ENCODE measurements at regions not wholly inside any gene's neighbourhood (a gene's known extent, or its start where the extent isn't known, plus 50 kb on each side); places are given as distances from the start of the nearest gene placed in this dataset.
"Not testable (repeated sequence)": the region's sequence is repeated elsewhere in the genome, so short reads cannot be mapped to it uniquely, and the experiment has no call there.

DNA sequence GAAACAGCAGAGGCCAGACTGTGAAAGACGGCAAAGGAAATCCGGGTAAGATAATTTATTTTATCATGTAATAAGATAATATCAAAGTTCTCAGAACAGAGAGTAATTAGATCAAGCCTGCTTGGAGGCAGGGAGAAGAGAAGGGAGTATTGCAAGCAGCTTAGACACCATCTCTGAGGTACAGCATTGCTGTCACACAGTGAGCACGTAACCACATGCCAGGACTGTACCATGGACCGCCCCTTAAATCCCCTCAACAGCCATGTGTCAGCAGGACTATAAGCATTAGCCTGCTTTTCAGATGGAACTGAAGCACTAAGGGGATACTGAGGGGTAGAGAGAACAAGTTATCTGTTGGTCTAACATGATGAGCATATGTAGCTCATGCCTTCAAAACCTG is 141.5 kb downstream of the C6orf118 start:
- DNase-seq (ENCODE audit: low spot score) = no peak

DNA sequence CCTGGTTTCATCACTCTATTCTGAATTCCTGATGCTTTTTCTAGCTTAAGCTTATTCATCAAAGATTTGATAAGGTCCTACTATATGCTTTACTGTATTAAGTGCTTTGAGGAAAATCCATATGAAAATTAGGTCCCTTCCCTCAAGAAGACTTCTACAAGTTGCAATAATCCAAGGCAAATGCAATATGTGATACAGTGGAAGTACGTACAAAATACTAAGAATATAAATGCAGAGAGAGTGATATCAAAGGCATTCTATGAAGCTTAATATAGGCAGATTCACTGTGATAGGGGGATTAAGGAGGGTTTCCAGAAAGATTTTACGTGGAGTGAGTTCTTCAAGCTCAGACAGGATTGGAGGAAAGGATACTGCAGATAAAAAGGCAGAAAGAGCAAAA is 142.1 kb downstream of the C6orf118 start:
- DNase-seq (ENCODE audit: low spot score) = no peak

GRCh38 chr6:165163519-165163918 is 145.9 kb downstream of the C6orf118 start:
- no peak for DNase-seq (ENCODE audit: low spot score)

DNA sequence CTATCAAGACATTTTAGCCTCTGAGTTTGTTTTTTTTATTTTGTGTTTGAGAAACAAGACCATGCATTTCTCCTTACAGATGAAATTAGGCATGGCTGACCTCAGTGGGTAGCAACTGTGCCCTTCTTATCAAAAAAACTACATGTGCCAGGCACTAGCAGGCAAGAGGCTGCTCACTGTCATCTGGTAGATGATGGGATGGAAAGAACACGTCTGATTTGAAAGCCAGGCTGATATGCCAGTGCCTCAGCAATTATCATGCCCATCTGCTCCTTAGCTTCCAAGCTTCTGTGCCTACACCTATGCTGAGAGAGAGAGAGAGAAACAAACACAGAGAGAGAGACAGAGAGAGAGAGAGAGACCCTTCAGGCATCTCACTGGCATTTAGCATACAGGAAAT is 149.9 kb downstream of the C6orf118 start:
- no peak for DNase-seq (ENCODE audit: low spot score)

- no peak for DNase-seq (ENCODE audit: low spot score)
These were observed 162.9 kb downstream of the C6orf118 start for GRCh38 chr6:165146456-165146855.

- no peak for DNase-seq (ENCODE audit: low spot score)
These were observed 173.5 kb downstream of the C6orf118 start for GRCh38 chr6:165135889-165136288.

DNA sequence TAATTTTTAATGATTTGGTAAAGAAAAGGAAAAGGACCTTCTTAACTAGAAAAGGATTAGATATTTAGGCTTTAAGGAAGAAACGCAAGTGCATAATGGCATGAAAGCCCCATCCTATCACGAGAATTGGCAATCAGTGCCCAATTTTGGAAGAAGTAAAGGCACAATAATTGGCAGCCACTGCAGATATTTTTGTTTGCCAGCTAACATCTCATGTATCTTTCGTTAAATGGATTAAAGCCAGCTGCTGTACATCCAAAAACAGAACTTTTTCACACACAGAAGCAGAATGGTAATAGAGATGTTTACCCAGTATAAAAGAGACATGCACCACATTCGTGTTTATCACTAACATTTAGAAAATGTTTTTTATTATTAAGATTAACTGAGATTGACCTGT is 180.3 kb downstream of the C6orf118 start:
- DNase-seq (ENCODE audit: low spot score) = no peak

DNA sequence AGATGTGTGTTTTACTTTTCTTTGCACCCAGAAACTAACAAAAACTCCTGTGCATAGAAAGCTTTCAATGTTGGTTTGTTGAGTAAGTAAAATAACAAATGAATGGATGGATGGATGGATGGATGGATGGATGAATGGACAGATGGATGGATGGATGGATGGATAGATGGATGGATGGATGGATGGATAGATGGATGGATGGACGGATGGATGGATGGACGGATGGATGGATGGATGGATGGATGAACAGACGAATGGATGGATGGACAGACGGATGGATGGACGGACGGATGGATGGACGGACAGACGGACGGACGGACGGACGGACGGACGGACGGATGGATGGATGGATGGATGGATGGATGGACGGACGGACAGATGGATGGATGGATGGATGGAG is 181.7 kb downstream of the C6orf118 start:
- DNase-seq (ENCODE audit: low spot score) = not testable (repeated sequence)

- not testable (repeated sequence) for DNase-seq (ENCODE audit: low spot score)
These were observed 184.7 kb downstream of the C6orf118 start for GRCh38 chr6:165124681-165125080.

DNA sequence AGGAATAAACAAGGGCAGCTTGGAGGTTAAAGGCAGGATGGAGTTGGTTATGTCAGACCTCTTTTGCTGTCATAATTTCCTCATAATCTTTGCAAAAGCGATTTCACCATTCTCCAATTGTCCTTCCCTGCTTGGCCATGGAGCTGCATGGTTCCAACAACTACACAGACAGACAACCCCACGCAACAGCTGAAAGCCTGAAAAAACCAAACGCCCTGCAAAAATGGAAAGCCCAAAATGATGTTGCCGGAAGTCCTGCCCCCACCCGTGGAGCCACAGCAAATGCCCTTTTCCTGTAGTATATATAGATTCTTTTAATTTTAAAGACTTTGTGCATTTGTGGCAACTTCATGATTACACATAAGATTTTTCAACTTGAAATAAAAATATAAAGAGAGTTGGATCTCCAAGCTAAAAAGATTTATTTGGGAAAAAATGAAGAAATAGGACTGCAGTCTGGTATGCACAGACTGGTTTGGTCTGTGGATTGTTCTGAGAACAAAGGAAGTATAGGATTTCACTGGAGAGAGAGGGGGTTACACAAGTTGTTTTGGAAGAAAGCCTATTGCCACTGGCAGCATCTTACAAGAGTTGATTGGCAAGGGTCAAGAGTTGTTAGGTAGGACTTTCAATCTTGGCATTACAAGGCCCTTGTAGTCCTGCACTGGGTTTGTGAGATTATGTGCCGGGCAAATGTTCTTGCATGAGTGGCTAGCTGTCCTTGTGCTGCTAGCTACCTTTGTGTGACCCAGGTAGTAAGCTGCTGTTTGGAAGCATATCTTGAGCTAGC is 190.0 kb downstream of the C6orf118 start:
- DNase-seq (ENCODE audit: low spot score) = no peak

DNA sequence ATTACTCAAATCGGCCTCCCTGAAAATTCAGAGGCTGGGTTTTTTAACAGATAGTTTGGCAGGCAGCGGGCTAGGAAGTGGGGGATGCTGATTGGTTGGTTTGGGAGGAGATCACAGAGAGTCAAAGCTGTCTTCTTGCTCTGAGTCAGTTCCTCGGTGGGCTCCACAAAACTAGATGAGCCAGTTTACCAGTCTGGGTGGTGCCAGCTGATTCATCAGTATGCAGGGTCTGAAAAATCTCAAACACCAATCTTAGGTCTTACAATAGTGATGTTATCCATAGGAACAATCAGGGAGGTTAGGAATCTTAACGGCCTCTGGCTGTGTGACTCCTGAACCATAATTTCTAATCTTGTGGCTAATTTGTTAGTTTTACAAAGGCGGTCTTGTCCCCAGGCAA is 190.7 kb downstream of the C6orf118 start:
- no peak for DNase-seq (ENCODE audit: low spot score)

- DNase-seq (ENCODE audit: low spot score) = no peak
These were observed 191.6 kb downstream of the C6orf118 start for GRCh38 chr6:165117806-165118205.

GRCh38 chr6:165117121-165117520 is 192.3 kb downstream of the C6orf118 start:
- no peak for DNase-seq (ENCODE audit: low spot score)

DNA sequence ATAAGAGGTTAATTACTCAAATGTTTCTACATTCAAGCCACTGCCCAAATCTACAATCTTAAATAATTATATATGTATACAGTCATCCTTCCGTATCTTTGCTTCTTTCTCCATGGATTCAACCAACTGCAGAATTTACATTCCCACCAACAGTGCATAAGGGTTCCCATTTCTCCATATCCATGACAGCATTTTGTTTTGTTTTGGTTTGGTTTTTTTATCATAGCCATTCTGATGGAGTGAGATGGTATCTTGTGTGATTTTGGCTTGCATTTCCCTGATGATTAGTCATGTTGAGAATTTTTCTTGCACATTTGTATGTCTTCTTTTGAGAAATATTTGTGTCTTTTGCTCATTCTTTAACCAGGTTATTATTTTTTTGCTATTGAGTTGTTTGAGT is 198.5 kb downstream of the C6orf118 start:
- DNase-seq (ENCODE audit: low spot score) = no peak

DNA sequence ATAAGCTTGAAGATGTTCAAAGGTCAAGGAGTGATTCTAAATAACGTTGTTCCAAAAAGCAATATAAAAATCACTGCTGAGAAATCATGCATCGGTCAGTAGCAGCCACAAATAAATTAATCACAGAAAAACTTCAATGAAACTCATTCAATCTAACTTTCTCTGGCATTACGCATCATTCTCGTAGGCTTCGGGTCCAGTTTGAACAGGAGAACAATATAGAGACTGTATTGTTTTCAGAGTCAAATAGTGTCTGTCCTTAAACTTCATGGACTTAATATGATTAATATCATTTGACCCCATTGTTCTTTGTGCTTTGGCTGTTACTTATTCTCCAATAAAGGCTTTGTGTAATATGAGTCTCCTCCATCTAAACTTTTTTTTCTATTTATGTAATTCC is 200.4 kb downstream of the C6orf118 start:
- no peak for DNase-seq (ENCODE audit: low spot score)

DNA sequence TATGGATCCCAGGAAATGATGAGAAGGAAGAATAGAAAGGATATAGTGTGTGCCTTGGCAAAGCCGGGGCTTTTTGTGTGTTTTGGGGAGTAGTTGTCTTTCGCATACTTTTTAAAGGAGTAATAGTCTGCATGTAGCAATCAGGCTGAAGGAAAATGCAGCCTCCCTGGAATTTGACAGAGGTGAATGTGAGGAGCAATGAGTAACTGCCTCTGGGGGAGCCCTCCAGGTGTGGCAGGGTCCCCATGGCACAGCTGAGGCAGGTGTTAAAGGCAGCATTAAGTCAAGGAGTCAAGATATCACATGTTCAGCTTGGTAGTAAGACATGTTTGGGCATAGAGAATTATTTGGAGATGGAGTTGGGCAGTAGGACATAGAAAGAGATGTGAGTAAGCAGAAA is 203.1 kb downstream of the C6orf118 start:
- DNase-seq (ENCODE audit: low spot score) = no peak

GRCh38 chr6:165098165-165098564 is 211.2 kb downstream of the C6orf118 start:
- DNase-seq (ENCODE audit: low spot score) = no peak

- DNase-seq (ENCODE audit: low spot score) = no peak
These were observed 212.5 kb downstream of the C6orf118 start for GRCh38 chr6:165096868-165097267.

DNA sequence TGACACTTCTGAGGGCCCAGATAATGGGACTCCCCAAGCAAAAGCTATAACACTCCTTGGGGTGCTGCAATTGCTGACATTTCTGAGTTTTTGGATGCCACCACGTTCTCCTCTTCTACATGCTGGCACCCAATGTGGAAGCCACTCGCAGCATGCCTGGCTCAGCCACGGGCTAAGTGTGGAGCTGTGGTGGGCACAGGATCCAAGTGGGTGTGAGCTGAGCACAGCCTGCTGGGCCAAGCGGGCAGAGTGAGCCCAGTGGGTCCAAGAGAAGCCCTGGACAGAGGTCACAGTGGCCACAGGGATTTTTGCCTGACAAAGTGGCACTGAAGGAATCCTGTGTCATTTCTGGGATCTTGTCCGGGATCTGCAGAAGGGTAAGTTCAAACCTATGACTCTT is 213.2 kb downstream of the C6orf118 start:
- no peak for DNase-seq (ENCODE audit: low spot score)

- DNase-seq (ENCODE audit: low spot score) = no peak
These were observed 216.4 kb downstream of the C6orf118 start for GRCh38 chr6:165092881-165093595.

DNA sequence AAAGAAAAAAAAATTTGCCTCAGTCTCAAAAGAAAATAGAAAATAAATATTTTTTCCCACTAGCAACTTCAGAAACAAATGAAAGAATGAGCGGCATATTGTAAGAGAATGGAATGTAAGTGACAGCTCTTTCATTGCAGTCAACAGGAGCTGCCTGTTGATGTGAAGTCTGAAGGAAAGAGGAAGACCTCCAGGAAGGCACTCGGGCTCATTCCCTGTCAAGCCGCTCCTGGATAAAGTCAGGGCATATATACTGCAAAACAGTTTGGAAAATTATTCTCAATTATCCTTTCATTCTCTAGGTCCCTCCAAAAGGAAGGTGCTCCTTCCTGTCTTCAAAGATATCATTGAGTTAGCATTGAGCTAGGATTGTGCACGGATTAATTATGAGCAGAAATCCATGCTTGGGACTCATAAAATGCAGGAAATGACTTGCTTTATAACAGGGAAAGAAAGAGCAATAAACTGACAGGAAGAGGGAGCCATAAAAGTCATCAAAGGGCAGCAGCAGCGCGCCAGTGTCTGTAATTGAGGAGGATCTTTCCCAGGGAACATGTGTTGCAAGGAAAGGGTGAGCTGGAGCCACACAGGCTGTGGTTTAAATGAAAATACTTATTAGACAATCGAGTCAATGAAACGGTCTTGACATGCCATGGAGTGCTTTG is 218.2 kb downstream of the C6orf118 start:
- no peak for DNase-seq (ENCODE audit: low spot score)

- no peak for DNase-seq (ENCODE audit: low spot score)
These were observed 219.2 kb downstream of the C6orf118 start for GRCh38 chr6:165090242-165090641.

DNA sequence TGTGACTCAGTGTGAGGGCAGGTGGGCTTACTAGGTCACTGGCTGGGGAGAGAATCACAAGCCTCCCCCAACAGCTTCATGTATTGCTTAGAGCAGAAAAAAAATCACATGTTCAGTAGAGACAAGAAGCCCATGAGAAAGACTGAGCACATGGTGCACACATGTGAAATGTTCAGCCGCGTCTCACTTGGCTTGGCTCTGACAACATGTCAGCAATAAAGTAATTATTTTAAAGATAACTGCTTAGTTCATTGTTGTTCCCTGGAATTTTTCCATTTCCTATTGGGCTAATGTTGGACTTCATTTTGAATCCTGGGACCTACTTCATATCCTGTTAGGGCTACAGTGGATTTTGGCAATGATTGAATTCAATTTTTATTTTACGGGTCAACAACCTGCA is 222.6 kb downstream of the C6orf118 start:
- DNase-seq (ENCODE audit: low spot score) = no peak

Measured in RKO (cell line).